HT1080 (cell line): ENCODE measurements at regions not wholly inside any gene's neighbourhood (a gene's known extent, or its start where the extent isn't known, plus 50 kb on each side); places are given as distances from the start of the nearest gene placed in this dataset.

Experiments
- DNase-seq: peaks from one replicate; pipeline ENCODE4 v3.0.0-alpha.2; 2015; ENCODE audit warnings: low read depth

- no peak for DNase-seq
Observed at GRCh38 chr2:242022550-242023290, 153.2 kb downstream of the RTP5 start.

DNA sequence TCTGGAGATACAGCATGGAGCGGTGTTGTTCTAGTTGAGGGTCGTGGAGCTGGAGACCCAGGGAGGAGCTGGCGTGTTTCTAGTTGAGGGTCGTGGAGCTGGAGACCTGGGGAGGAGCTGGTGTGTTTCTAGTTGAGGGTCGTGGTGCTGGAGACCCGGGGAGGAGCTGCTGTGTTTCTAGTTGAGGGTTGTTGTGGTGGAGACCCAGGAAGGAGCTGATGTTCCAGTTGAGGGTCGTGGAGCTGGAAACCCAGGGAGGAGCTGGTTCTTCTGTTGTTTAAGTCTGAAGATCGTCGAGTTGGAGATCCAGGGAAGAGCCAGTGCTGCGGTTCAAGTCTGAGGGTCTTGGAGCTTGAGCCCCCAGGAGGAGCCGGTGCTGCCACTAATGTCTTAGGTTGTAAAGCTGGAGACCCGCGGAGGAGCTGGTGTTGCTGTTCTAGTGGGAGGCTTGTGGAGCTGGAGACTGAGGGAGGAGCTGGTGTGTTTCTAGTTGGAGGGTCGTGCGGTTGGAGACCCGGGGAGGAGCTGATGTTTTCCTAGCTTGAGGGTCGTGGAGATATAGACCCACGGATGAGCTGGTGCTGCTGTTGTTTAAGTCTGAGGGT, 155.3 kb downstream of the RTP5 start:
- no peak for DNase-seq

DNA sequence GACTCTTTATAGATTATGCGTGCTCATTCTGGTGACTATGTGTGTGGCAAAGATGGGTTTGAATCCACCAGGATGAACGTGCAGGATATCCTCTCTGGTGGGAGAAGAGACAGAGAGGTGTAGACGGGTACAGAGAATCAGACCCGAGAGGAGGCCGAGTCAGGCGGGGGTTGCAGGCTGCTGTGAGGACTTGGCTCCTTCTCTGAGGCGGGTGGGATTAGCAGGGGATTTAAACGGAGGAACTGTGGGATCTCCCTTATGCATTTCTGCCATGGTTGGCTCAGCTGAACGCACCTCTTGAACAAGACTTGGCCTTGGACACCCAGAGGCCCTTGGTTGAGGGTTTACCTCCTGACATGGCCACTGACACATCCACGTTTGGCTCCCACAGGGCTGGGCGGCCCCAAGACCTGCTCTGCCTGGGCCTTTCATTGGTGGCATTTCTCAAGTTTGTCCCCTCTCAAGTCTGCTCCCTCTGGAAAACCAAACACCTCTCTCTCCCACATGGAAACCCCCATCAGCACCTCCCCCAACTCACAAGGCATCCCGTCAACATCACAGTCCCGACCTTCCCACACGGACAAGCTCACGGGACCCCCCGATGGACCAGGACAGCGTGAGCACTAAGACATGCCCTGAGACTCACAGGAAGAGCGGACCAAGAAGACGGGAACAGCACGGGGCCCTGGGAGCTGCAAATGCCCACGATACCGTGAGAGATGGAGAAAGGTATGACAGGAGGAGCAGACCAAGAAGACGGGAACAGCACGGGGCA, 158.3 kb downstream of the RTP5 start:
- no peak for DNase-seq

DNA sequence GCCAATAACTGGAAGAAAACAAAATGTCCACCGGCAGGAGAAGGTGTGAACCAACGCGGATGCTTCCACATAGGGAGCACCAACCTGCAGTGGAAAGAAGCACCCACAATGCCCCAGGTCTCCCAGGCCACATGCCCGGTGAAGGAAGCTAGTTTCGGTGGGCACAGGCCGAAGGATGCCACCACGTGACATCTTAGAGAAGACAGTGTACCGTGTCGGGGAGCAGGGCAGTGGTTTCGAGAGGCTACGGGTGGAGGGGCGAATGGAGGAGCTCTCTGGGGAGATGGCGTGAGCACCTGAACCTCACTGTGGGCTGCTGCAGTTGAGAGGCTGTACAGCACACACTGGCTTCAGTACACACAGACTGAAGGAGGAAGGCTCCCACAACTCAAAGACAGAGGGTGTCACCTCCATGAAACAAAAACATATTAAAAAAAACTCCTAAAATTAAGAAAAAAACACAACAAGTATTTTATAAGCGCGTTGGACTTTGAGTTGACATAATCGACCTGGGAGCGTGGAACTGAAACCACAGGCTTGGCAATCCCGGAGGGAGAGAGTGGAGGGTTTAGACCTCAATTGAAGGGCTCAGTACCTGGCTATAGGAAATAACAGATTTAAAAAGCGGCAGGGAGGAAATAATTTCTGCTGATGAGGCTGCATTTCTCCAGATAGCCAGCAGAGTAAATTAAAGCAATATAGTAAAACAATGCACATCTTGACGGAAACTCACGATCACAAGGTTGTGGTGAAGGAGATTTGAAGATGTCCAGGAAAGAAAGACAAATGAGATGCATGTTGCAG, 160.1 kb downstream of the RTP5 start:
- DNase-seq, result no peak

GRCh38 chr2:242030226-242030575, 160.7 kb downstream of the RTP5 start:
- no peak for DNase-seq

GRCh38 chr2:242030858-242031257, 161.3 kb downstream of the RTP5 start:
- DNase-seq, result no peak

- DNase-seq, result peak; percentile 79
Observed at GRCh38 chr2:242031481-242032019, 162.0 kb downstream of the RTP5 start.

DNA sequence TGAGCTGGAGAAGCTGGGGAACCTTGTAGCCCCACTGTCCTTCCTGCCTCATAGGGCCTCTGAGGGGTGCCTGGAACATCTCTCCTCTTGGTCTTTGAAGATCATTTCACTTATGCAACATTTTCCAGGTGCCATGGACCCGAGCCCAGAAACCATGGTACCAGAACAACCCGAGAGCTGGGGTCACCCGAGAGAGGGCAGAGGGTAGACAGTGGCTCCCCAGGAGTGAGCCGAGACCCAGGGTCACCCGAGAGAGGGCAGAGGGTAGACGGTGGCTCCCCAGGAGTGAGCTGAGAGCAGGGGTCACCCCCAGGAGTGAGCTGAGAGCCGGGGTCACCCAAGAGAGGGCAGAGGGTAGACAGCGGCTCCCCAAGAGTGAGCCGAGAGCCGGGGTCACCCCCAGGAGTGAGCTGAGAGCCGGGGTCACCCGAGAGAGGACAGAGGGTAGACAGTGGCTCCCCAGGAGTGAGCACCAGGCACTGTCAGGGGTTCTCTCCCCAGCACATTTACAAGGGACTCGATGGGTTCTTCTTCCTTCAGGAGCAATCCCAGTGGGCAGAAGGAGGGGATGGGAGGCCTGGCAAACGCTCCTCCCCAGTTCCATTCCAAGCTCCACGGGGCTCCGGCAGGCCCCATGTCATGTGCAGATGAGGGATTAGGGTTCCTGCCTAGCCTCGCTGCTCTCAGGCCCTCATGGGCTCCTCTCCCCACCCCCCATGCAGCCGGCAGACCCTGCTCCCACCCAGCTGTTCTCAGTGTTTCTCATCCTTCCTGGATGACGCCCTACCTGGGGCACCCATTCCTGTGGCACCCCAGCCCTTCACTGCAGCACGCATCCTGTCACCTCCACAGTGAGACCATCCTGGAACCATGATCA, 163.5 kb downstream of the RTP5 start:
- no peak for DNase-seq

DNA sequence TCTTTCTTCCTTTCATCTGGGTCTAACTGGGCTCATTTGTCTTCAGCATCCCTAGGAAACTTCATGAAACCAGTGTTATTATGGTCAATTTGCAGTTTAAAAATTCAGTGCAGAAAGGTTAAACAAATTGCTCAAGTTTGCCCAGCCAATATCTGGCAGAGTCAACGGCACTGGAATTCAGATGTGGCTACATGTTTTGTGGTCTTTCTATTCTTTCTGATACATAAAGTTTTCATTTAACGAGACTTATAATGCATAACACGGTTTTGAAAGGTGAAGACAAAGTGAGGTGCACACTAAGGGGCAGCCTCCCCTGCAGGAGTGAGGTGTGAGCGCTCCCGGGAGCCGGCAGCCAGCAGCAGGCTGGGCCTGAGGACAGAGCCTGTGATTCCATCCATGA, 164.6 kb downstream of the RTP5 start:
- DNase-seq, result no peak

DNA sequence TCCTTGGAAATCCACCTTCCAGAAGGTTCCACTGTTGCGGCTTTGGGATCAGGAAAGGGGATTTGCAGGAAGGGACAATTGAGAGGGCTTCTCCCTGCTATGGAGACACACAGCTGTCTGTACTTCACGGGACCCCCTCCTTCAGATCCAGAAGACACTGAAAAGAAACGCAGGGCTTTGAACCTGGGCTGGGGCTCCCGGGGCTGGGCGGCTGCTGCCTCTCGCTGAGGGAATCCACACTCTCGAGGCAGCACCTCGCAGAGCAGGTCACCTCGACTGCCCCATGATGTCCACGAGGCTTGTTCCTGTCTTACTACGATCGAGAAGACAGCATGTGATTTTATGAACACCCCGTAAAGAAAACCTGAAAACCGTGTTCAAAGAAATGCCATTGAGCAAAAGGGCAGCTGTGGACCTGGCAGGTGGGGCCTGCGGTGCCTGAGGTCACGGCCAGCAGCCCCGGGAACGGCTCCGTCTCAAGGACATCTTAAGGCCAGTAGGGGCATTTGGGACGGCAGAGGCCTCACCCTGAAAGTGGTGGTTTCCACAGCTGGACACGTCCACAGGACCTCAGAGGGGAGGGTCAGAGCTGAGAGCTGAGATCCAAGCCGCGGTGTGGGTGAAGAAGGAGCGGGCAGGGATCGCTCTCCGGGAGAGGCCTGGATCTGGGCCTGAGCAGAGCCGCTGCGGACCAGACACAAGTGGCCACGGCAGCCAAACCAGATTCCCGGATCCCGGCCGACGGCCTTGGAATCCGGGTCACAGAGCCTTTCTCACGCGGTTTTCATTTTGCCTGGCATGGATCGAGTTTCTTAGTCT, 165.7 kb downstream of the RTP5 start:
- DNase-seq, result no peak

GRCh38 chr2:242035858-242036652, 166.5 kb downstream of the RTP5 start:
- DNase-seq, result no peak

GRCh38 chr2:242036653-242036950, 167.1 kb downstream of the RTP5 start:
- DNase-seq, result no peak

GRCh38 chr2:242038166-242038927, 168.8 kb downstream of the RTP5 start:
- DNase-seq, result no peak

- no peak for DNase-seq
Observed at GRCh38 chr2:242038928-242039341, 169.4 kb downstream of the RTP5 start.

- no peak for DNase-seq
Observed at GRCh38 chr2:242040303-242040655, 170.8 kb downstream of the RTP5 start.

DNA sequence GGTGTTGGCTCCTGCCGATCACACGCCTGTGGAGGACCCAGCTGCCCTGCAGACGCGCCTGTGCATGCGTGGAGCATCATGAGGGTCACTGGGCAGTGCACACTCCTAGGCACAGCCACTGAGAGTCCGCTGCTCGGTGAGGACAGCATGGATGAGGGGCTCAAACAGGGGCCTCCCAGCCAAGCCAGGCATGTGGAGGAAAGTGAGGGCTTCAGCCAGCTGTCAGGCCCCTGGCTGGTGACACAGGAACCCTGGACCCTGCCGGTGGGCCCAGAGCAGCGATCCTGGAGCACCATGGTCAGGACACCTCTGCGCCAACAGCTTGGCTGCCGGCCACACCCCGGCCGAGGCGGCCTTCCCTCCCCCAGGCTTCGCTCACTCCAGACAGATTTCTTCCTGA, 171.2 kb downstream of the RTP5 start:
- DNase-seq, result no peak

DNA sequence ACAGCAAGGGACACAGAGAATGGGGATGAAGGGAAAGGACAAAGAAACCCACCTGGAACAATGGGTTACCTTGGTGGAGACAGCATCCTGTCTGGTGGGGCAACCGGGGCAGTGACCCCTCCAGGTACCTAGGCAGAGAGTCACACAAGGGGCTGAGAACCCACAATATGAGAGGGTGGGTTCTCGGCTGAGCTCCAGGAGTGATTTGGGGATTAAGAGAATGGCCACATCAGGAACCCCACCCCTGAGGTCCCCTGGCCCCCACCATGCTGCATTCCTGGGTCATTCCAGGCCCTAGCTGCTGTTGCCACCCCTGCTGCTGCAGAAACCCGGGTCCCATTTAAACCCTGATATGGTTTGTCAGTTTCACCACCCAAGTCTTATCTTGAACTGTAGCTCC, 172.3 kb downstream of the RTP5 start:
- no peak for DNase-seq
